Body of pancreas (tissue), 4 donors: ENCODE measurements at regions not wholly inside any gene's neighbourhood (a gene's known extent, or its start where the extent isn't known, plus 50 kb on each side); places are given as distances from the start of the nearest gene placed in this dataset.

Source experiments
- POLR2A ChIP-seq, 3 donors: fragments of 450-650 bp; IDR thresholded peaks; one replicate each; pipeline ENCODE4 v1.6.1; 2016; ENCODE audit warnings: antibody characterized with exemption in 3 of 3, mild to moderate bottlenecking in 2 of 3
- TF ChIP-seq, protein P1 (sequence below), 7 experiments: fragments of 450-650 bp in 4 of 7; fragments of 200-600 bp in 3 of 7; sonication (generic) in 3 of 7; IDR thresholded peaks; one replicate each; pipeline ENCODE4 v1.5.1; 2016 to 2019; ENCODE audit warnings: antibody characterized with exemption in 7 of 7

GRCh38 chr9:85334228-85334627, 407.5 kb downstream of the AGTPBP1 start:
- TF ChIP-seq, protein P1, sequence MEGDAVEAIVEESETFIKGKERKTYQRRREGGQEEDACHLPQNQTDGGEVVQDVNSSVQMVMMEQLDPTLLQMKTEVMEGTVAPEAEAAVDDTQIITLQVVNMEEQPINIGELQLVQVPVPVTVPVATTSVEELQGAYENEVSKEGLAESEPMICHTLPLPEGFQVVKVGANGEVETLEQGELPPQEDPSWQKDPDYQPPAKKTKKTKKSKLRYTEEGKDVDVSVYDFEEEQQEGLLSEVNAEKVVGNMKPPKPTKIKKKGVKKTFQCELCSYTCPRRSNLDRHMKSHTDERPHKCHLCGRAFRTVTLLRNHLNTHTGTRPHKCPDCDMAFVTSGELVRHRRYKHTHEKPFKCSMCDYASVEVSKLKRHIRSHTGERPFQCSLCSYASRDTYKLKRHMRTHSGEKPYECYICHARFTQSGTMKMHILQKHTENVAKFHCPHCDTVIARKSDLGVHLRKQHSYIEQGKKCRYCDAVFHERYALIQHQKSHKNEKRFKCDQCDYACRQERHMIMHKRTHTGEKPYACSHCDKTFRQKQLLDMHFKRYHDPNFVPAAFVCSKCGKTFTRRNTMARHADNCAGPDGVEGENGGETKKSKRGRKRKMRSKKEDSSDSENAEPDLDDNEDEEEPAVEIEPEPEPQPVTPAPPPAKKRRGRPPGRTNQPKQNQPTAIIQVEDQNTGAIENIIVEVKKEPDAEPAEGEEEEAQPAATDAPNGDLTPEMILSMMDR (IDR thresholded peaks at IDR 0.05) = no peak
- no peak for TF ChIP-seq POLR2A (IDR thresholded peaks at IDR 0.05)
